ENCODE measurements at regions not wholly inside any gene's neighbourhood (a gene's known extent, or its start where the extent isn't known, plus 50 kb on each side); places are given as distances from the start of the nearest gene placed in this dataset.
A peak's percentile ranks its signal among the peaks of the same experiment; 100 is the strongest.

GRCh38 chr16:86823888-86824671 is 245.7 kb downstream of the FOXL1 start:
- H3K27ac Mint-ChIP-seq = no peak overlapping the region
- H3K36me3 Mint-ChIP-seq = no peaks in the 10 kb centered on the region
- no peak overlapping the region for H3K4me3 Mint-ChIP-seq
- 85% methylated on average over 15 of the region's 22 CpGs for WGBS (ENCODE audit: insufficient coverage)
- peaks cover 5 to 39% of the 10 kb centered on the region in 2 experiments for H3K27me3 ChIP-seq (replicated peaks in 1 of 2; ENCODE audit: control insufficient read depth in 2 of 2, extremely low read depth in 1 of 2, insufficient read depth in 2 of 2, low read length in 1 of 2)
- ATAC-seq (replicated peaks in 1 of 4) (no peak), DNase-seq (no peak)
- H3K4me1 Mint-ChIP-seq = no peaks in the 10 kb centered on the region
- no peaks in the 10 kb centered on the region for H3K4me1 ChIP-seq (ENCODE audit: control insufficient read depth in 1 of 2, extremely low read depth in 1 of 2, insufficient read depth in 2 of 2, low read length in 2 of 2)
- ChIA-PET POLR2A (no interaction called here), CTCF (no interaction called here)
- H3K27ac ChIP-seq (ENCODE audit: low read length) = no peak overlapping the region
- H3K9me3 Mint-ChIP-seq = no peaks in the 10 kb centered on the region
- peaks cover 38 to 39% of the 10 kb centered on the region in 2 donors for H3K27me3 Mint-ChIP-seq
- H3K4me3 ChIP-seq (ENCODE audit: control insufficient read depth in 1 of 2, extremely low read depth in 1 of 2, low read length in 1 of 2) = no peak overlapping the region
- H3K9me3 ChIP-seq = no peaks in the 10 kb centered on the region
- H3K36me3 ChIP-seq (ENCODE audit: control insufficient read depth in 2 of 2, extremely low read depth in 1 of 2, insufficient read depth in 1 of 2, low read length in 1 of 2) = no peaks in the 10 kb centered on the region

- Histone ChIP-seq H3K4me3 (ENCODE audit: control insufficient read depth in 1 of 2, extremely low read depth in 1 of 2, low read length in 1 of 2) (no peak overlapping the region), H3K27me3 (replicated peaks in 1 of 2; ENCODE audit: control insufficient read depth in 2 of 2, extremely low read depth in 1 of 2, insufficient read depth in 2 of 2, low read length in 1 of 2) (peaks cover 5 to 41% of the 10 kb centered on the region in 2 experiments), H3K27ac (ENCODE audit: low read length) (no peak overlapping the region), H3K9me3 (no peaks in the 10 kb centered on the region), H3K36me3 (ENCODE audit: control insufficient read depth in 2 of 2, extremely low read depth in 1 of 2, insufficient read depth in 1 of 2, low read length in 1 of 2) (no peaks in the 10 kb centered on the region), H3K4me1 (ENCODE audit: control insufficient read depth in 1 of 2, extremely low read depth in 1 of 2, insufficient read depth in 2 of 2, low read length in 2 of 2) (no peaks in the 10 kb centered on the region)
- no peak overlapping the region for H3K4me3 Mint-ChIP-seq
- H3K4me1 Mint-ChIP-seq = no peaks in the 10 kb centered on the region
- ChIA-PET POLR2A (no interaction called here), CTCF (no interaction called here)
- H3K36me3 Mint-ChIP-seq = no peaks in the 10 kb centered on the region
- WGBS (ENCODE audit: insufficient coverage) = 73% methylated on average over 12 of the region's 18 CpGs
- DNase-seq (no peak), ATAC-seq (replicated peaks in 1 of 4) (no peak)
- no peak overlapping the region for H3K27ac Mint-ChIP-seq
- peaks cover 38 to 44% of the 10 kb centered on the region in 2 donors for H3K27me3 Mint-ChIP-seq
- no peaks in the 10 kb centered on the region for H3K9me3 Mint-ChIP-seq
These were observed 246.5 kb downstream of the FOXL1 start for GRCh38 chr16:86824751-86825296.

- H3K27ac Mint-ChIP-seq = no peak overlapping the region
These were observed 247.3 kb downstream of the FOXL1 start for GRCh38 chr16:86825631-86826030.

GRCh38 chr16:86826941-86827340 is 248.6 kb downstream of the FOXL1 start:
- DNase-seq = no peak
- H3K9me3 Mint-ChIP-seq = no peaks in the 10 kb centered on the region
- H3K4me1 Mint-ChIP-seq = no peaks in the 10 kb centered on the region
- Histone ChIP-seq H3K36me3 (ENCODE audit: control insufficient read depth in 2 of 2, extremely low read depth in 1 of 2, insufficient read depth in 1 of 2, low read length in 1 of 2) (no peaks in the 10 kb centered on the region), H3K4me1 (ENCODE audit: control insufficient read depth in 1 of 2, extremely low read depth in 1 of 2, insufficient read depth in 2 of 2, low read length in 2 of 2) (no peaks in the 10 kb centered on the region), H3K27me3 (replicated peaks in 1 of 2; ENCODE audit: control insufficient read depth in 2 of 2, extremely low read depth in 1 of 2, insufficient read depth in 2 of 2, low read length in 1 of 2) (peaks cover 3 to 43% of the 10 kb centered on the region in 2 experiments), H3K4me3 (ENCODE audit: control insufficient read depth in 1 of 2, extremely low read depth in 1 of 2, low read length in 1 of 2) (no peak overlapping the region), H3K27ac (ENCODE audit: low read length) (no peak overlapping the region), H3K9me3 (no peaks in the 10 kb centered on the region)
- no peaks in the 10 kb centered on the region for H3K36me3 Mint-ChIP-seq
- ChIA-PET POLR2A (no interaction called here), CTCF (no interaction called here)
- ATAC-seq (replicated peaks in 1 of 4) = no peak
- H3K4me3 Mint-ChIP-seq = no peak overlapping the region
- H3K27me3 Mint-ChIP-seq = peaks cover 40 to 44% of the 10 kb centered on the region in 2 donors
- no peak overlapping the region for H3K27ac Mint-ChIP-seq
- WGBS (ENCODE audit: insufficient coverage) = 23% methylated on average over 9 of the region's 14 CpGs

More at GRCh38 chr16:86825631-86826030, 247.3 kb downstream of the FOXL1 start:
- Histone ChIP-seq H3K4me3 (ENCODE audit: control insufficient read depth in 1 of 2, extremely low read depth in 1 of 2, low read length in 1 of 2) (no peak overlapping the region), H3K27me3 (replicated peaks in 1 of 2; ENCODE audit: control insufficient read depth in 2 of 2, extremely low read depth in 1 of 2, insufficient read depth in 2 of 2, low read length in 1 of 2) (peaks cover 5 to 43% of the 10 kb centered on the region in 2 experiments), H3K4me1 (ENCODE audit: control insufficient read depth in 1 of 2, extremely low read depth in 1 of 2, insufficient read depth in 2 of 2, low read length in 2 of 2) (no peaks in the 10 kb centered on the region), H3K27ac (ENCODE audit: low read length) (no peak overlapping the region), H3K36me3 (ENCODE audit: control insufficient read depth in 2 of 2, extremely low read depth in 1 of 2, insufficient read depth in 1 of 2, low read length in 1 of 2) (no peaks in the 10 kb centered on the region), H3K9me3 (no peaks in the 10 kb centered on the region)
- Mint-ChIP-seq H3K36me3 (no peaks in the 10 kb centered on the region), H3K4me3 (no peak overlapping the region), H3K4me1 (no peaks in the 10 kb centered on the region), H3K9me3 (no peaks in the 10 kb centered on the region), H3K27me3 (peaks cover 38 to 46% of the 10 kb centered on the region in 2 donors)
- ATAC-seq (replicated peaks in 1 of 4) (no peak), DNase-seq (no peak)
- ChIA-PET POLR2A (no interaction called here), CTCF (no interaction called here)
- 53% methylated on average over 3 of the region's 4 CpGs for WGBS (ENCODE audit: insufficient coverage)

GRCh38 chr16:86827521-86827920 is 249.2 kb downstream of the FOXL1 start:
- ChIA-PET POLR2A (no interaction called here), CTCF (no interaction called here)
- no peak overlapping the region for H3K27ac ChIP-seq (ENCODE audit: low read length)
- no peak for ATAC-seq (replicated peaks in 1 of 4)
- no peaks in the 10 kb centered on the region for H3K9me3 ChIP-seq
- H3K4me3 ChIP-seq (ENCODE audit: control insufficient read depth in 1 of 2, extremely low read depth in 1 of 2, low read length in 1 of 2) = no peak overlapping the region
- no peaks in the 10 kb centered on the region for H3K4me1 Mint-ChIP-seq
- H3K4me3 Mint-ChIP-seq = no peak overlapping the region
- H3K27me3 ChIP-seq (replicated peaks in 1 of 2; ENCODE audit: control insufficient read depth in 2 of 2, extremely low read depth in 1 of 2, insufficient read depth in 2 of 2, low read length in 1 of 2) = peaks cover 3 to 37% of the 10 kb centered on the region in 2 experiments
- H3K27ac Mint-ChIP-seq = no peak overlapping the region
- no peaks in the 10 kb centered on the region for H3K36me3 ChIP-seq (ENCODE audit: control insufficient read depth in 2 of 2, extremely low read depth in 1 of 2, insufficient read depth in 1 of 2, low read length in 1 of 2)
- DNase-seq = no peak
- H3K9me3 Mint-ChIP-seq = no peaks in the 10 kb centered on the region
- peaks cover 37 to 44% of the 10 kb centered on the region in 2 donors for H3K27me3 Mint-ChIP-seq
- H3K4me1 ChIP-seq (ENCODE audit: control insufficient read depth in 1 of 2, extremely low read depth in 1 of 2, insufficient read depth in 2 of 2, low read length in 2 of 2) = no peaks in the 10 kb centered on the region
- 6% methylated on average over 9 of the region's 12 CpGs for WGBS (ENCODE audit: insufficient coverage)
- H3K36me3 Mint-ChIP-seq = no peaks in the 10 kb centered on the region

- no peak overlapping the region for H3K4me3 Mint-ChIP-seq
- Histone ChIP-seq H3K36me3 (ENCODE audit: control insufficient read depth in 2 of 2, extremely low read depth in 1 of 2, insufficient read depth in 1 of 2, low read length in 1 of 2) (no peaks in the 10 kb centered on the region), H3K9me3 (no peaks in the 10 kb centered on the region), H3K27me3 (replicated peaks in 1 of 2; ENCODE audit: control insufficient read depth in 2 of 2, extremely low read depth in 1 of 2, insufficient read depth in 2 of 2, low read length in 1 of 2) (peaks cover 3 to 36% of the 10 kb centered on the region in 2 experiments), H3K4me1 (ENCODE audit: control insufficient read depth in 1 of 2, extremely low read depth in 1 of 2, insufficient read depth in 2 of 2, low read length in 2 of 2) (no peaks in the 10 kb centered on the region), H3K4me3 (ENCODE audit: control insufficient read depth in 1 of 2, extremely low read depth in 1 of 2, low read length in 1 of 2) (no peak overlapping the region), H3K27ac (ENCODE audit: low read length) (no peak overlapping the region)
- DNase-seq (no peak), ATAC-seq (replicated peaks in 1 of 4) (no peak)
- POLR2A ChIA-PET = no interaction called here
- no peaks in the 10 kb centered on the region for H3K36me3 Mint-ChIP-seq
- WGBS (ENCODE audit: insufficient coverage) = 84% methylated on average over 5 of the region's 6 CpGs
- no peaks in the 10 kb centered on the region for H3K9me3 Mint-ChIP-seq
- CTCF ChIA-PET = no interaction called here
- H3K27ac Mint-ChIP-seq = peak overlapping the region in 1 of 2 donors; percentile 52
- H3K4me1 Mint-ChIP-seq = no peaks in the 10 kb centered on the region
- peaks cover 37 to 40% of the 10 kb centered on the region in 2 donors for H3K27me3 Mint-ChIP-seq
These were observed 249.9 kb downstream of the FOXL1 start for GRCh38 chr16:86828202-86828601.

Measured in T-cell (primary cell).